AG04449 (cell line): ENCODE measurements at regions not wholly inside any gene's neighbourhood (a gene's known extent, or its start where the extent isn't known, plus 50 kb on each side); places are given as distances from the start of the nearest gene placed in this dataset.

Source experiments
- CTCF ChIA-PET: fragments of 350-600 bp; formaldehyde crosslinking; extraction: SDS; loops from one replicate; lab custom pipeline; 2021; ENCODE audit warnings: antibody characterized with exemption; lab: Yijun Ruan, JAX
- POLR2A ChIA-PET: fragments of 400-600, 350-600 bp; formaldehyde crosslinking; extraction: SDS; loops from one replicate; lab custom pipeline; 2020; ENCODE audit warnings: antibody characterized with exemption, inconsistent platforms; lab: Yijun Ruan, JAX
- DNase-seq: peaks from one replicate; pipeline ENCODE4 v3.0.0-alpha.2; 2010; ENCODE audit warnings: low read depth, low spot score
- H3K4me3 ChIP-seq: 2 replicates; pipeline ENCODE4 v1.5.1; 2011; ENCODE audit warnings: low read depth, mild to moderate bottlenecking, control low read depth, low read length
- TF ChIP-seq, protein P1 (sequence below): IDR thresholded peaks from one replicate; pipeline ENCODE4 v1.5.1; 2011; ENCODE audit warnings: mild to moderate bottlenecking, moderate library complexity, low read length, control low read depth, inconsistent platforms; ENCODE audit not compliant: insufficient read depth; ENCODE audit errors: missing control alignments

DNA sequence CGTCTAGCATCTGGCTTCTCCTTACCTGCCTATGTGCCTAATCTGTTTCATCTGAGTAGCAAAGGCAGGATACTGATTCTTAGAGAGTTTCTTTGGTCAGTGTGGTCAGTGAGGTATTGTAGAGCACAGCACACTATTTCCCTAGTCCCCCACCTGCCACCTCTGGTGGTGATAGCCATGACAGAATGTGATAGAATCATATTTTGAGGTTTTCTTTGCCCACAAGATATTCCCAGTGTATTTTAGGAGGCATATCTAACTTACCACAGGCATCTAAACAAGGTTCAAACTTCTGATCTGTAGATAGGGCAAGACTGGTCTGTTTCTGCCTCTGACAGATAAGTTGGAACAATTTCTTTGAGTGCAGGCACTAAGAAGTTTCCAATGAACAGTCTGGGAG is 188.0 kb downstream of the SOX2 start:
- no peak for DNase-seq
- H3K4me3 ChIP-seq = no peak overlapping the region
- TF ChIP-seq, protein P1, sequence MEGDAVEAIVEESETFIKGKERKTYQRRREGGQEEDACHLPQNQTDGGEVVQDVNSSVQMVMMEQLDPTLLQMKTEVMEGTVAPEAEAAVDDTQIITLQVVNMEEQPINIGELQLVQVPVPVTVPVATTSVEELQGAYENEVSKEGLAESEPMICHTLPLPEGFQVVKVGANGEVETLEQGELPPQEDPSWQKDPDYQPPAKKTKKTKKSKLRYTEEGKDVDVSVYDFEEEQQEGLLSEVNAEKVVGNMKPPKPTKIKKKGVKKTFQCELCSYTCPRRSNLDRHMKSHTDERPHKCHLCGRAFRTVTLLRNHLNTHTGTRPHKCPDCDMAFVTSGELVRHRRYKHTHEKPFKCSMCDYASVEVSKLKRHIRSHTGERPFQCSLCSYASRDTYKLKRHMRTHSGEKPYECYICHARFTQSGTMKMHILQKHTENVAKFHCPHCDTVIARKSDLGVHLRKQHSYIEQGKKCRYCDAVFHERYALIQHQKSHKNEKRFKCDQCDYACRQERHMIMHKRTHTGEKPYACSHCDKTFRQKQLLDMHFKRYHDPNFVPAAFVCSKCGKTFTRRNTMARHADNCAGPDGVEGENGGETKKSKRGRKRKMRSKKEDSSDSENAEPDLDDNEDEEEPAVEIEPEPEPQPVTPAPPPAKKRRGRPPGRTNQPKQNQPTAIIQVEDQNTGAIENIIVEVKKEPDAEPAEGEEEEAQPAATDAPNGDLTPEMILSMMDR = no peak
- CTCF ChIA-PET = interaction anchor here (0.9 kb wide), 1 partner anchor 11 kb away, joined by 3 read pairs; no protein-coding TSS in a partner anchor
- POLR2A ChIA-PET = no interaction called here

DNA sequence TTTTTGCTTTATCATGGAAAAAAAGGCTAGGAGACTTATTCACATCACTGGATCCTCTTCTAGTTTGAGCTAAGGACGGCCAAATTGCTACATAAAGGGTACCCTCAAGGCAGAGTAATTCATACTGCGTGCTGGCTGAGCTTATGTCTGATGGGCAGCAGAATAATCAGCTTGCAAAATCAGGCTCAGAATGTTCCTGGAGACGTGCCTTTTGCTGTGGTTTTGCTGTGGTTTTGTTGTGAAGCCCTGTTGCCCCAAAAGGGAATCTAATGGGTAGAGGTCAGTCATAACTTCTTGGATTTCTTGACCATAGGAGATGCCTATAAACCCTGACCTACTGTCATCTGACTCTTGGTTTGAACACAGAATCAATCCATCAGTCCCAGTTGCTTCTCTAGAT is 189.9 kb downstream of the SOX2 start:
- H3K4me3 ChIP-seq = no peak overlapping the region
- ChIA-PET POLR2A (no interaction called here), CTCF (no interaction called here)
- TF ChIP-seq, protein P1 = no peak
- no peak for DNase-seq

DNA sequence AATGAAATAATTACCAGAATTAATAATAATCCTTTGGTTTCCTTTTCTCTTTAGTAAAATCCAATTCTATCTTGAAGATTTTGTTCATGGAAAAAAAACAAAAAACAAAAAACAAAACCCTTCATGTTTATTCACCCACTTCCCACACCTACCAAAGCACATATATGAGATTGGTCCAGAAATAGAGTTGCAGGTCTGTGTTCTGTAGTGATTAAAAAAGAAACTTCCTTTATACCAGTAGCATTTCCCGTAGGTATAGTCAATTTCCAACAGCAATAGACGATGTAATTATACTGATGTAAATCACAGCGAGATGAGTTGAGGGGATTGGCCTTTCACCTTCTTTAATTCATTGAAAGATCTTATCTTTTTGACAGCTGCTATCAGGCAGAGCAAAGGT is 194.6 kb downstream of the SOX2 start:
- TF ChIP-seq, protein P1 = no peak
- ChIA-PET CTCF (no interaction called here), POLR2A (no interaction called here)
- DNase-seq = no peak
- no peak overlapping the region for H3K4me3 ChIP-seq

DNA sequence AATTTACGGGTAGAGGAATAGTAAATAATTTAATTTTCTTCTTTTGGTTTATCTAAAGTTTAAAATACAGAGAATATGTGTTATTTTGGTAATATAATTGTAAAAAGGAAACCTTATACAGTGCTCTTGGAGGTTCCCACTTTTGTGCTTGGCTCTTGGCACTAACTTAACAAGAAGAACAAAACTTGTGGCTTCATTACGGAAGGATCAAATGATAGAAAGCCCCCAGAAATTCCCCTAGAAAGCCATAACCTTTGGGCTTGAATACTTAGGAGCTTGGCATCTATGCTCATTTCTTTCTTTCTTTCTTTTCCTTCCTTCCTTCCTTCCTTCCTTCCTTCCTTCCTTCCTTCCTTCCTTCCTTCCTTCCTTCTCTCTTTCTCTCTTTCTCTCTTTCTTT is 197.5 kb downstream of the SOX2 start:
- ChIA-PET POLR2A (no interaction called here), CTCF (no interaction called here)
- TF ChIP-seq, protein P1 = no peak
- H3K4me3 ChIP-seq = no peak overlapping the region
- DNase-seq = no peak

DNA sequence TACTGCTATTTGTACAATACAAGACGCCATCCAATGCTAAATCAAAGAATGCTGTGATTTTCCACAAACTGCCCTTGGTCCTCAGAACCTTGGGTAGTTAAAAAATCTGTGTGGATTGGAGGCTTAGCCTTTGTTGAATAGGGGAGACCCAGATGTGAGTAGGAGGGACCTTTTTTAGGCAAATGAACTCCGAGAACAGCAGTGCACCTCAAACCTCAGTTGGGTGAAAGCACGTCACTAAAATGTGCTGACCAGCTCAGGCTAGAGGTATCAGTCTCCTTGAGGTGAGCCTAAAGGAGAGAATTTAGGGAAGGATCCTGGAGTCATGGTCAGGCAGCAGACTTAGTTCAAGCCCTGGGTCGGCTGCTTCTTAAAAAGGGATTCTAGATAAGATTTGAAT is 200.7 kb downstream of the SOX2 start:
- no peak overlapping the region for H3K4me3 ChIP-seq
- no peak for DNase-seq
- ChIA-PET CTCF (no interaction called here), POLR2A (no interaction called here)
- TF ChIP-seq, protein P1 = no peak

DNA sequence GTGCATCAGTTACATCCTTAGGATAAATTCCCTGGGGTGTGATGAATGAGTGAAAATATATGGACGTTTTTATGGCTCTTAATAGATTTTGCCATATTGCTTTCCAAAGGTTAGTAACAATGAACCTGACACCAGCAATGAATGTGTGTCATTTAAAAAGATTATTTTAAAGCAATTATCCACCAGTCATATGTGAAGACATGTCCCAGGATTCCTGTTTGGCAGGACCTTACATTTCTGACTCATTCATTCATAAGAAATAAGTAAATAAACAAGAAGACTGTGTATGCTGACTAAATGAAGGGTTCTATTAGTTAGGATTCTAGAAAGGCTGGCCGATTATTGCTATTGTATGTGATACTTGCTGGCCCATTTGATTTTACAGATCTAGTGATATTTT is 201.5 kb downstream of the SOX2 start:
- ChIA-PET POLR2A (no interaction called here), CTCF (no interaction called here)
- TF ChIP-seq, protein P1 = no peak
- no peak overlapping the region for H3K4me3 ChIP-seq
- no peak for DNase-seq
